Endodermal cell (in vitro differentiated cells): ENCODE measurements at regions not wholly inside any gene's neighbourhood (a gene's known extent, or its start where the extent isn't known, plus 50 kb on each side); places are given as distances from the start of the nearest gene placed in this dataset.

ENCODE experiments used
- DNase-seq: peaks from one replicate; pipeline ENCODE4 v3.0.0-alpha.2; 2017
- H3K27ac ChIP-seq: 2 replicates; pipeline ENCODE4 v1.5.1; 2013; ENCODE audit warnings: mild to moderate bottlenecking, low read depth, low read length, moderate library complexity
- H3K27me3 ChIP-seq: 2 replicates; pipeline ENCODE4 v1.6.1; 2013; ENCODE audit warnings: mild to moderate bottlenecking, low read length, moderate library complexity; ENCODE audit not compliant: insufficient read depth, control insufficient read depth, poor library complexity, severe bottlenecking
- H3K36me3 ChIP-seq: 2 replicates; pipeline ENCODE4 v1.7.0; 2013; ENCODE audit warnings: mild to moderate bottlenecking, low read length, moderate library complexity; ENCODE audit not compliant: control insufficient read depth, insufficient read depth
- H3K4me1 ChIP-seq: one replicate; pipeline ENCODE4 v1.7.0; 2013; ENCODE audit warnings: low read length; ENCODE audit not compliant: control insufficient read depth, insufficient read depth
- H3K4me3 ChIP-seq: 2 replicates; pipeline ENCODE4 v1.5.1; 2013; ENCODE audit warnings: mild to moderate bottlenecking, low read length, moderate library complexity
- H3K9ac ChIP-seq: 2 replicates; pipeline ENCODE4 v1.6.1; 2013; ENCODE audit warnings: mild to moderate bottlenecking, low read length, moderate library complexity; ENCODE audit not compliant: poor library complexity, severe bottlenecking; ENCODE audit errors: extremely low read depth
- H3K9me3 ChIP-seq: 2 replicates; pipeline ENCODE4 v1.6.1; 2013; ENCODE audit warnings: mild to moderate bottlenecking, low read length, moderate library complexity; ENCODE audit not compliant: control insufficient read depth
- H3K27ac Mint-ChIP-seq: 2 replicates; pipeline ENCODE4 v1.8.0; 2020; ENCODE audit warnings: mixed read lengths
- H3K27me3 Mint-ChIP-seq: 2 replicates; pipeline ENCODE4 v1.8.0; 2021; ENCODE audit warnings: mild to moderate bottlenecking, mixed read lengths; ENCODE audit not compliant: insufficient read depth
- H3K36me3 Mint-ChIP-seq: 2 replicates; pipeline ENCODE4 v1.8.0; 2020; ENCODE audit warnings: low read depth, mixed read lengths
- H3K4me1 Mint-ChIP-seq: 2 replicates; pipeline ENCODE4 v1.8.0; 2020; ENCODE audit warnings: mixed read lengths
- H3K4me3 Mint-ChIP-seq: 2 replicates; pipeline ENCODE4 v1.8.0; 2020; ENCODE audit warnings: mild to moderate bottlenecking, moderate library complexity, mixed read lengths
- H3K9me3 Mint-ChIP-seq: 2 replicates; pipeline ENCODE4 v1.8.0; 2020; ENCODE audit warnings: mild to moderate bottlenecking, mixed read lengths
- CTCF ChIP-seq: fragments of 200-600 bp; sonication (generic); conservative IDR thresholded peaks from 2 replicates; pipeline ENCODE4 v1.5.0; 2021; ENCODE audit warnings: antibody characterized with exemption, mild to moderate bottlenecking
- WGBS, 2 experiments: methylation state at CpG; one replicate each; pipeline versions ENCODE4 v1.1.5 to v1.1.7; 2013; ENCODE audit warnings: missing lambda C conversion rate in 2 of 2, mixed read lengths in 1 of 2; ENCODE audit not compliant: insufficient coverage in 1 of 2, insufficient read length in 1 of 2; 5-methylcytosine and 5-hydroxymethylcytosine counted together

- Mint-ChIP-seq H3K27ac (no peak overlapping the region), H3K4me3 (no peak overlapping the region), H3K27me3 (no peaks in the 10 kb centered on the region), H3K4me1 (no peaks in the 10 kb centered on the region), H3K9me3 (peaks cover 2% of the 10 kb centered on the region), H3K36me3 (no peaks in the 10 kb centered on the region)
- H3K27me3 ChIP-seq: no peaks in the 10 kb centered on the region
- H3K27ac ChIP-seq: no peak overlapping the region
- no peaks in the 10 kb centered on the region for H3K36me3 ChIP-seq
- H3K9me3 ChIP-seq: no peaks in the 10 kb centered on the region
- no peak for DNase-seq
- H3K4me1 ChIP-seq: no peaks in the 10 kb centered on the region
- H3K4me3 ChIP-seq: no peak overlapping the region
- WGBS, 2 experiments: 87% methylated on average over 1 of the region's 1 CpG; no CpG with 5 or more reads in 1 of the 2 experiments
- TF ChIP-seq CTCF: no peak
- H3K9ac ChIP-seq: no peak overlapping the region
Measured at GRCh38 chr3:153462545-153462944, 300.5 kb downstream of the RAP2B start.

GRCh38 chr3:153463895-153464294, 301.9 kb downstream of the RAP2B start:
- H3K9ac ChIP-seq: no peak overlapping the region
- no peaks in the 10 kb centered on the region for H3K9me3 ChIP-seq
- no peak overlapping the region for H3K4me3 Mint-ChIP-seq
- H3K27me3 Mint-ChIP-seq: no peaks in the 10 kb centered on the region
- H3K4me3 ChIP-seq: no peak overlapping the region
- H3K36me3 ChIP-seq: no peaks in the 10 kb centered on the region
- no peaks in the 10 kb centered on the region for H3K27me3 ChIP-seq
- 93 to 100% methylated on average over 2 to 3 of the region's 3 CpGs for WGBS, 2 experiments
- H3K4me1 ChIP-seq: no peaks in the 10 kb centered on the region
- peaks cover 2% of the 10 kb centered on the region for H3K9me3 Mint-ChIP-seq
- no peak for TF ChIP-seq CTCF
- no peak overlapping the region for H3K27ac ChIP-seq
- H3K27ac Mint-ChIP-seq: no peak overlapping the region
- DNase-seq: no peak
- H3K4me1 Mint-ChIP-seq: no peaks in the 10 kb centered on the region
- H3K36me3 Mint-ChIP-seq: no peaks in the 10 kb centered on the region

- no peaks in the 10 kb centered on the region for H3K36me3 Mint-ChIP-seq
Measured at GRCh38 chr3:153469162-153469561, 307.1 kb downstream of the RAP2B start.

More at GRCh38 chr3:153469162-153469561, 307.1 kb downstream of the RAP2B start:
- Histone ChIP-seq H3K9me3 (no peaks in the 10 kb centered on the region), H3K9ac (no peak overlapping the region), H3K36me3 (no peaks in the 10 kb centered on the region), H3K27ac (no peak overlapping the region), H3K4me3 (no peak overlapping the region), H3K27me3 (no peaks in the 10 kb centered on the region), H3K4me1 (no peaks in the 10 kb centered on the region)
- H3K27ac Mint-ChIP-seq: no peak overlapping the region
- no peaks in the 10 kb centered on the region for H3K9me3 Mint-ChIP-seq
- H3K4me1 Mint-ChIP-seq: no peaks in the 10 kb centered on the region
- no peak overlapping the region for H3K4me3 Mint-ChIP-seq
- H3K27me3 Mint-ChIP-seq: no peaks in the 10 kb centered on the region
- WGBS, 2 experiments: no CpG with 5 or more reads among the region's 1 CpG
- no peak for DNase-seq
- TF ChIP-seq CTCF: no peak
